Renal cortex interstitium (tissue), 11 donors: ENCODE measurements at regions not wholly inside any gene's neighbourhood (a gene's known extent, or its start where the extent isn't known, plus 50 kb on each side); places are given as distances from the start of the nearest gene placed in this dataset.

Experiments
- DNase-seq, 11 donors: peaks; one replicate each; pipeline ENCODE4 v3.0.0-alpha.2; 2013; ENCODE audit warnings: low read depth in 9 of 11, low spot score in 4 of 11; ENCODE audit errors: extremely low read depth in 1 of 11

DNA sequence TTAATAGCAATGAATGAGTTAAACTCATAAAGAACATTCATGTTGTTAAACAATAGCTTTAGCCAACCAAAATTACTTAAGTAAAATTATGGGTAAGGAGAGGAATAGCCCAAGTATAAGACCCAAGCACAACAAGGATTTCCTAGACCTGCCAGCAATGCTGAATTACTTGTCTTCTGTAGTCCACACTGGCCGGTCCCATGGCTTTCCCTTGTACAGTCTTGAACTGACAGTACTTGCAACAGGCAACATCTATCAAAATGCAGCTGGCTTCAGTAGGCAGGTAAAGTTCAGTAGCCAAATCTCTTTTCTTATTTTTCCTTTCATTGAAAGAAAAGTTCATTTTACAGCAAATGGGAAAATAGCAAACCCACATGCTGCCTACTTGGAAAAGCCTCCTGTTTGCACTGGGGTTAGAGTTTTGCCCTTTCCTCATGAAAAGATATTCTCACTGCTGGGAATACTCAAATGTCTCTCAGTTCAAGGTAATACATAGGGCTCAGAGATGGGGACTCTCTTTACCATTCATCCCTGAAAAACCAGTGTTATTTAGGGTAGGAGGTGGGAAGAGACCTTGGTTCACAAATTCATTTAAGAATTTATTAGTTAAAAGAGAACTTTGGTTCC is 222.8 kb downstream of the TTLL7 start:
- no peak for DNase-seq

DNA sequence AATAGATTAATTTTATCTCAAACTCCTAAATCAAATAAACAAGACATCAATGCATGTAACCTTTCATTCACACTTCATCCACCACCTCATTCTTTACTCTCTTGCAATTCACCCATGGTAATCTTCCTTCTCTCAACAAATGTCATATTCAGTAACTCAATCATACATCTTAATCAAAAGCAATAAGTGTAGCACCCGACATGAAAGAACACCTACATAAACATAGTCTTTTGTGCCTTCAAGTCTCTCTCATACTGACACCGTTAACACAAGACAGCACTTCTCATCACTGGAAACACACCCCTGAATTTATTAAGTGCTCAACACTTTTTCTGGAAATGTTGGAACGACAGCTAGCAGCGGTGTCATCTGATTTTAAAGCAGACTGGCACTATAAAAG is 225.9 kb downstream of the TTLL7 start:
- no peak for DNase-seq

DNA sequence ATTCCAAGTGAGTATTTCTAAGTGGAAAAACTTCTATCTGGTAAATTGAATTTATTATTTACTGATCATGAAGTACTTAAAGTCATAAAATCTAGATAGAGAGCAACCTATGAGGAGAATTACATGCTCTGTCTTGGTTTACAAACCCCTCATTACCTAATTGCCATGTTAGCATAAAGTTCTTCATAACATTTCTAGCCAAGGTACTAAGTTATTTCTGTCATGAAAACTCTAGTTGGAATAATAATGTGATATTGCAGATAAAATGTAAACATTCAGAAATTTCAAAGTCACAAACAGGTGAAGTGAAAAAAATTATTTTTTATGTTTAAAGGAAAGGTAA is 228.6 kb downstream of the TTLL7 start:
- DNase-seq: no peak

DNA sequence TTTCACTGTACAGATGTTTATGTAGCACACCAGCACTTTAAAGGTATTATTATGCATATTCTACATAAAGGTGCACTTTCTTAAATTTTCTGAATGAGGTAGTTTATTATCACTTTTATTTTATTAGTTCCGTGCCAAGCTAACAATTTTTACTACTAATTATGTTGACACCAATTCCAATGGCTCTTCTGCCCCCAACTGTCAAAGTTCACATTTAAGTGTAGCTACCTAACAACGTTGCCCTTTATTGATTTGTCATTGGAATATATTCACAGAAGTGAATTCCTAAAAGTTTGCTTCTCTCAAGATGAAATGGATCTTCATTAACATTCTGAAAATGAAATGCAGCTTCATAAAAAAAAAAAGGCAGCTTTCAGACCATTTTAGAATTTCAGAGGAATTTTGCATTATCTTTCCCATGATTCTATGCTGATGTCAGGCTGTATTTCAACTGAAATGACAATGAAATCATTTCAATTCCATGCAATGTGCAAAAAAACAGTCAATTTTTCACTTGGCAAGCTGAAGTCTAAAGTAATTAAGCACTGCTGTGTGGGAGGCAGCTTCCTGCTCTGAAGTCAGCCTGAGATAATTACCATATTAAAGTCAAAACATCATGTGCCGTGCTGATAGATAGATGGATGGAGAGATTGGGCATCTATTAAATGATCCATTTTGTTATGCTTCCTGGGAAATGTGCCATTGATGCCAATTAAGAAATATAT is 229.2 kb downstream of the TTLL7 start:
- DNase-seq: no peak

DNA sequence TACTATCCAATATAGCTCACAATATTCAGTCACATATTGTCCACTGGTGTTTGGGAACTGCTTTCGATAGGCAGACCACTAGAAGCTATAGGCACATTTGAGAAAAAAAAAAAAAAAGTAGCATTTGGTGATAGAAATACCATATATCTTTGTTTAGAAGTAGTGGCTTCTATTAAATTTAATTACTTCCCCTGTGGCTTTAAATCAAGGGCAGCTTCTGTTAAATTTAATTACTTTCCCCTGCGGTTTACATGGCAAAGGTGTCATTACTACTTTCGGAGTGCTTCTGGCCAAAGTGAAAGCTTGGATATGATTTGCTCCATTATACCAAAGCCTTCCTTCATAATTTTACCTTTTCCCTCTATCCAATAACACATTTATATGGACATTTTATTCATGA is 229.9 kb downstream of the TTLL7 start:
- DNase-seq: no peak

DNA sequence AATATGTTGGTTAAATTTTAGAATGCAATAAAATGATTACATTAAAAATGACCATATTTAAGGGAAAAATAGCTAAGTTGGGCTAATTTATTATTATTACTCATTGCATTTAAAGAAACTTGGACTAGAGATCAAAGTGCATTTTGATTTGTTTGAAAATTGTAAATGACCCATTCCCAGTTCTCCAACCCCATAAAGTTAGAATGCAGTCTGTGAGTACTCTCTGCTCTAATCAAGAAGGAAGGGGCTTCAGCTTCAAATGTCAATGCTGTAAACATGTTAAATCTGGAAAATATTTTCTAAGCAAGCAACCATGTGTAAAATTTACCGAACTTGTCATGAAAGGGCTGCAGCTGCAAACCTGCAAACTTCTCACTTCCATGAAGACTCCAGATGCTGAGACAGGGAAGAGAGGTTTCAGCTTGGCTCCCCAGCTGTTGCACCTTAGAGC is 232.7 kb downstream of the TTLL7 start:
- DNase-seq: peak in 8 of 11 donors; percentile 30 to 76 (median 54)

DNA sequence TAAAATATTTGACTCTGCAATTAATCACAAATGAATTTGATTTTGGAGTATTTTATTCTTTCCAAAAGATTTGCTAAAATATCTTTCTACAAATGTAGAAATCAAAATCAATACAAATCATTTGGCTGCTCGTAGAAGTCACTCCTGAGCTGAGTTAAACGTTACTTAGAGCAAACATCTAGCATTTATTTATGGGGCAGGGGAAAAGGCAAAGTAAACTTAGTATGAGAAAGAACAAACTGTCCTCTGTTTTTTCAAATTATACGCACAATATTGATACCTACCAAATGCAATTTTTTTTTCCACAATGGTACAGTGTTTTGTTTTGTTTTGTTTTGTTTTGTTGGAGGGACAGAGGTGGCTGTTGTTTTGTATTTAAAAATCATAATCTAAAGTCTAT is 233.8 kb downstream of the TTLL7 start:
- no peak for DNase-seq

DNA sequence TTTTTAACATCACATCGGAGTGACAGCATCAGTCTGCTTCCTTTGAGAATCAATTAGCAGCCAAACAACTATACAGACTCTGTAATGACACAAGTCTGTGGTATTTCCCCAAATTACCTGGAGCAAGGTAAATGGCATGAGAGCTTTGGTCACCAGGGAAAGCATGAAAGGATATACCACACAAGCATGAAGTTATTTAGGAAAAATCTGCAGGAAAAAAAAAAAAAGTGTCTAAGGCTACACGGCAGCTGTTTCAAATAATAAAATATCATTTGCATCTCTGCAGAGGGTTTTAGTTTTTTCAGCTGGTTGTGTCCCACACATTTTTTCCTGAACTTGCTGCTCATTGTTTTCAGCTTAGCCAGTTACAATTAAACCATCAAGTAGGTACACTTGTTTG is 234.7 kb downstream of the TTLL7 start:
- DNase-seq: no peak

DNA sequence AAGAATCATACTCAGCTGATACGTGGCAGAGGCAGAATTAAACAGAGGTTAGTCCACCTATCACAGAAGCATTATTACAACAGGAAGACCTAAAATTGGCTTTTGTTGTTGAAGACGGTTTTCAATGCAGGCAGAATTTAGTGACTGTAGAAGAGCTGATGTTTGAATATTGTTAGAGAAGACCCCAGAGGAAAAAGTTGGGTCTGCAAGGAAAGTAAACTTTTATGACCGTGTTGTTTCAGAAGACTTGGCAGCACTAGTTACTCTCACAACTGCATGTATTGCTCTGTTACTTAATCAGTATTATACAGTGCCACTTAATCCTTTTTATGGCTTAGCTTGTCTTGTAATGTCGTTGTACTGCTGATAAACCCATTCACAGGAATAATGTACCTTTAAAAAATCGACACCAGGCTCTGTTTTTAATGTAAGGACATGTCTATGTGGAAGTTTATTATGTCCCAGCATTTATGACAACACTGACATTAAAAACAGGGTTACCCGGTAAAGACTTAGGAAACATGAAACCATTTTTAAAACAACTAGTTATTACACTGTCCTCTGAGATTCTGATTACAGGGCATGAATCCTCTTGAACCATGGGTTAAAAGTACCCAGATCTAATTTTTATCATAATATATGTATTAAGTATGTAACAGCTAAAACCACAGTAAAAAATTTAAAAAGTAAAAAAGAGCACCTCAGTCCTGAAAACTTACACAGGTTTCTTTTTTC is 235.4 kb downstream of the TTLL7 start:
- no peak for DNase-seq

DNA sequence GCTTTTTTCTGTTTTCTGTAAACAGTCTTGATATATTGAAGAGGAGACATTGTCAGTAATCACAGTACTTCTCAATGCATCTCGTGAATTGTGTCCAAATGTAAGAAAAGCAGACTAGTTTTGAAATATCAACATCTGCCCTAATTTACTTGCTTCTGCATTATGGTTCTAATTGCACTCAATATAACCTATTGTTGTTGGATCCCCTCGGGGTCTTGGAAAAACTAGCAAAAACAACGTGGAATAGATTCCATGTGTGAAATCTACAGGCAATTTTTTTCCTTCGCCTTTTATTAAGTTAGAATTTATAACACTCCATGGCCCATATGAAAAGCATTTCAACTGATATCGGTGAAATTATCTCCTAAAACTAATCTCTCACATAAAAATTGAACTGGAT is 236.5 kb downstream of the TTLL7 start:
- DNase-seq: no peak

DNA sequence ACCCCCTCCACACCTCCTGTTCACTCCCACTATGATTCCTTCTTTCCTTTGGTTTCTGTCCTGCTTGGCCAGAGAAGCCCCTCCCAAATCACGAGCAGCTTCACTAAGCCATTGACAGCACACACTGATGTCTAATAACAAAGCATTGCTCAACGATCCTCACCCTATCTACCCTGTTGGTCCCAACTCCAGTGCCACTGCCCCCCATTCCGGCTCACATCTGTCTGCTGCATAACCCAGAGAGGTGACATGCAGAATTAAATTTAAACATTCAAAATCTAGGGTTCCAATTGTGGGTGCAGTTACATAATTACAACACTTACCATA is 236.9 kb downstream of the TTLL7 start:
- DNase-seq: no peak

DNA sequence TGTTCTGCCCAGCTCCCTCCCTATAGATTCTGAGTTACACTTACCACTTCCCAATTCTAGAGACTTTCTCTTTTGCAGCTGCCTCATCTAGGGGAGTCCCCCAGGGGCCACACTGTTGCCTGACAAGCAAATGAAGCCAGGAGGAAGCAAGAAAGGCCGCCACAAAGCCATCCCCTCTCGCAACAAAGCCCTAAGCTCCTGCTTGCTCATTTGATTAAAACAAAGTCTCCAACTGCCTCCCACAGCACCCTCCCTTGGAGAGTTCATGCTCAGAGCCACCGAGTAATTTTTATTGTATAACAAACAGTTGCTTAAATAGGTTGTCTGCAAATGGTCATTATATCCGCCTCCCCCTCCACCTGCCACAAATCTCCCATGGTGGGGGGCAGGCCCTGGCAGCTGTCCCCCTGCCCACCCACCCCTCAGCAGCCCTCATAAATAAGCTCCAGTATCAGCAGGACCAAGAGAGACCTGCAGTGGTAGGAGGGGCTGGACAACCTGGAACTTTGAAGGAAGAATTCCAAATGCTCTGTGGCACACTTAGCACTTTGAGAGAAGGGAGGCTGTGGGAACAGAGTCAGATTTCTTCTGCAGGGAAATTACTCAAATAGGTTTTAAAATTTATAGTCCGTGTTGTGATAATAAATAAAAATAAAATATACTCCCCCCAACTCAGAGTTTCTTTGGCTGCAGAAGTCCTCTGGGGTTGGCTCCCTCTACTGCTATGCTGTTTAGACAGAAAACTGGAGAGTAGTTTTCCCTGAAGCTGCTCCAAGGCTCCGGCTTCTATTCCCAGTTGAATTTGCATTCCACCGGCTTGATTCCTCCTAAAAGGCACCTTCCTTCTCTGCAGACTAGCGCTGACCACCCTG is 237.5 kb downstream of the TTLL7 start:
- peak in 9 of 11 donors; percentile 47 to 83 (median 71) for DNase-seq

DNA sequence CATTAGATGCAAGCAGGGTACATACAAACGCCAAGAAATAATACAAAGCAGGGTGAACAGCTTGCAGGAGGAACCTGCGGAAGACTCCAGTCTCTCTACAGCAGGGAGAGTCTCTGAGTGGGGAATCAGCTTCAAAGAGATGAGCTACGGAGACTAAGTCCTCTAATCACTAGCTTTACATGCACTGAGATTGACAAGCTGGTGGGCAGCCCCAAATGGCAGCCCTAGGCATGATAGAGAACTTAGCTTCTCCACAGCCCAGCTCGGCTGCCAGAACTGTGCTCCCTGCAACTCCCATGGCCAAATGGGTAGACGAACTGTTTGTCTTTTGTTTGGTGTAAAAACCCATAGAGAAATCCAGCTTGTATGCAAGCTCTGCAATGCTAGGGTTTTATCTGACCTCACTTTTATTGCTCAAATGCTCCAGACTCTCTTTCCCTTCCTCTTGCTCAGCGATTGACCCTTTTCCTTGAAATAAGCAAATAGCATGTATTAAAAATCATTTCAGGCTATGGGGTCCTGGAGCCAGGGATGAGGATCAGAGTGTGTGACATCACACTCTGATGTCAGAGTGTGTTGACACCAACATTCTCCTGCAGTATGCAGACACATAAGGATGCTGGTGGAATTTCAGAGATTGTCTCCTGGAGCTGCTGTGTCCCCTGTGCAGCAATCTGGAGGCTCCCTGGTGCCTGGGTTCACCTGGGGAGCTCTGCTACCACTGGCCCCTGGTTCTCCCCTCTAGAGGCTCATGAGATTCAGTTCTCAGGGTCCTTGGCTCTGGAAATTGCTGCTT is 238.5 kb downstream of the TTLL7 start:
- DNase-seq: no peak

DNA sequence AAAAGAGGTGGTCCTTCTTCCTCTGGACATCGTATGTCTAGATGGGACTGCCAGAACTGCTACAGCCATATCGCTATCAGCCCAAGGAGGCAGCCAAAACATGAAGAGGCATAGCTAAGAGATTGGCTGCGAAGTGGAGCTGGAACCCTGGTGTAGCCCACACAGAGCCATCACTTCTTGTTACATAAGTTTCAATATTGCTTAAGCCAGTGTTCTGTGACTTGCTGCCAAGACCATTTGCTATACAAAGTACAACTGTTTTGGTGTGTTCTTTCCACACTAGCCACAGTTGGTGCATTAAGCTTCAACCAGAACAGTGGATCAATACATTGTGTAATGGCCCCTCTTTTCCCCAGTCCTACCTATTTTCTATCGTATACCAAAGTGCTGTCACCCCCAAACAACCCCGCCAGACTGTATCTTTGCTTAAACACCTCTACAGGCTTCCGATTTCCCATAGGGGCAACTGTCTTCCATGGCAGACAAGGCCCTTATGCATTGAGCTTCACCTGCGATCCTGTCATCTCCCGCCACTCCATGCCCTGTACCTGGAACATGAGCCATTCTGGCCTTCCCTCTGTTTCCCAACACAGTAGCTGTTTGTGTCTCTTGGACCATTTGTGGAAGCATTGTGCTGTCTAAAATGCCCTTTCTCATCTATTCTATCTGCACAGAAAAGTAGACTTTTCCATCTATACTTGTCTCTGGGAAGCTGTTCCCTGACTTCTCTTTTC is 241.8 kb downstream of the TTLL7 start:
- DNase-seq: no peak

DNA sequence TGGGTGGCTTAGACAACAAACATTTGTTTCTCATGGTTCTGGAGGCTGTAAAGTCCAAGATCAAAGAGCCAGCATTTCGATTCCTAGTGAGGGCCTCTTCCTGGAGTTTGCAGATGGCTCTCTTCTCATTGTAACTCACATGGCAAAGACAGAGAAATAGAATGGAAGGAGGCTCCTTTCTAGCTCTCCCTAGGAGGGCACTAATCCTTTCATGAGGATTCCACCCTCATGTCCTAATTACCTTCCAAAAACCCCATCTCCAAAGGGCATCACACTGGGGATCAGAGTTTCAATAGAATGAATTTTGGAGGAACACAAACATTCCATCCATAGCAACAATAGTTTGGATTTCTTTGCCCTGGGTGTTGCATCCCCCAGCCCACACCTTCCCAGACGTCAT is 247.3 kb downstream of the TTLL7 start:
- no peak for DNase-seq

DNA sequence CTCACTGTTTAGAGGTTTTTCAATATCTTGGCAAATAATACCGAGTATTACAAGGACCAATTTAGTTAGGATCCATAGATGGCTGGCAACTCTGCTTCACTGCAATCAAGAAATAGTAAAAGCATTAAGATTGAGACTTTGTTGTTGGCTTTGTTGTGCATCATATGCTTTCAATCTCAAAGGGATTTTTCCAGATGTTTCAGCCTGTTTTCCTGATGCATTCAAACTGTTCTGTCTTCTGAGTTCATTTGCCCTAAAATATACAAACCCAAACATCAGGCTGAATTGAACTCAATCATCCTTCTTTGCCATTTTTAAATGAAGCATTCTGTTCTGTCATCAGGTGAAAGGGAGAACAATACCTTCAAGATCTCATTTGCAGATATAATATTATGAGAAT is 248.7 kb downstream of the TTLL7 start:
- DNase-seq: no peak

DNA sequence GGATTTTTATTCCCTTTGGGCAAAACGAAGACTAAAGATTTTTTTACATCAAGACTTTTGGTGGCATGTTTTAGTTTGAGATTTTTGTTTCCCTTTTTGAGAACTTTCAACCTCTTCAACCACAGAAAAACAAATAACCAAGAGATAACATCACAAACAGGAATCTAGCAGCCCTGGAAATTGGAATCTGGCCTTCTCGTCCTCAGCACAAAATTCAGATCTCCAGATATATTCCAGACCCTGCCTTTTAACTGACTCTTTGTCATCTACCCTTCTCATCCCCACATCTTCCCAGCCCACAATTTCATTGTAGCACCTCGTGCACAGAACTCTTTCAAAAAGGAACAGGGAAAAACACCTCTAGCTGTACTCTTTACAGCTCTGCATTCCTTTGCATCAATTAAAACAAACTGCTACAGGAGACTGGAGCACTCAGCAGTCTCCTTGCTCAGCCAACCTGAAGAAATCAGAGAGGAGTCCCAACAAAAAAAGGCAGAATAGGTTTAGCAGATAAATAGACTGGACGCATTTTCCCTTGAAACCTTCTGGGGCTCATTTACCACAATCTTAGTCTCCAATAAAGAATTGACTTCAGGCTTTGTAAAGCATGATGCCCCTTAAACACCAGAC is 251.0 kb downstream of the TTLL7 start:
- no peak for DNase-seq

DNA sequence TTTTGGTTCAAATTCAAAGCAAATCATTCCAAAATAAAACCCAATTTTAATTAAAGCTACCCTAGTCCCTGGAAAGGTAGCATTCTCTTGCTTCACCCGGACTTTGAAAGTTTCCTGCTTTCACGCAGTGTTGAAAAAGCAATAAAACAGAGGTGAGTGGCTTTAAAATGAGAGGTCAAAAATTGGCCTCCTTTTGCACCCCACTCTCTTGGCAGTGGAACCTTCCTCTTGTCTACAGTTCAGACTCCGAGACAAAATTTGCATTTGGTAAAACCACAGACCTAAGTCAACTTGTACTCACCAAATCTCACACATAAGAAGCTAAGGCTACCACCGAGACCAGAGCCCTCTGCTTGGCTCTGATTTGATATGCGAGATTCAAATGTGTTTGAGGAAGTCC is 252.7 kb downstream of the TTLL7 start:
- no peak for DNase-seq
